ENCODE measurements at regions not wholly inside any gene's neighbourhood (a gene's known extent, or its start where the extent isn't known, plus 50 kb on each side); places are given as distances from the start of the nearest gene placed in this dataset.

DNA sequence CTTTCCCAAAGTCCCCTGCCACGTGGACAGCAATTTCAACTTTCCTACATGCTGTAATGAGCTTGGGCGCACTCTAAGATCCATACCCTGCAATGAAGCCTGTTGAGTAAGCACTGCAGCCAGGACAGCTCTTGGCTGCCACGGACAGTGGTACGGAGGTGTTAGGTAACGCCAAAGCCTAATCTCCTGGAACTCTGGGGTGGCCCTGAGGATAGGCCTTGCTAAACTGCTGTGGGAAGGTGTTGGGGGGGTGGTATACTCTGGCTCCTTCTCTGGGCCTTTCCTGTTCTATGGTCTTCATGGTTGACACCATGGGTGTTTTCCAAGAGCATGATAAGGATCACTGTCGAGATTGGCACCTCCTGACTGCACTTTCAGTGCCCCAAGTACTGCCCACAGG, 66.4 kb upstream of the PITX1 start:
- TF ChIP-seq CTCF (IDR thresholded peaks at IDR 0.05), result no peak
- no peak for TF ChIP-seq POLR2A (IDR thresholded peaks at IDR 0.05)

Measured in right lobe of liver (tissue), 4 donors.